GM23338 (cell line): ENCODE measurements at regions not wholly inside any gene's neighbourhood (a gene's known extent, or its start where the extent isn't known, plus 50 kb on each side); places are given as distances from the start of the nearest gene placed in this dataset.

Experiments
- ATAC-seq: fragments of 200-7000 bp; cut with Tn5 transposase; 3 replicates; pipeline ENCODE4 v1.9.1; 2020
- DNase-seq: peaks from one replicate; pipeline ENCODE4 v3.0.0-alpha.2; 2015; ENCODE audit warnings: low spot score
- H2AFZ ChIP-seq: fragments of 200-600 bp; sonication (generic); 2 replicates; pipeline ENCODE4 v1.8.0; 2016; ENCODE audit warnings: antibody characterized with exemption, mild to moderate bottlenecking, moderate library complexity
- H3F3A ChIP-seq: fragments of 200-600 bp; sonication (generic); replicated peaks from 2 replicates; pipeline ENCODE4 v1.8.0; 2017; ENCODE audit warnings: antibody characterized with exemption, mixed run types, low read depth
- H3K27ac ChIP-seq: fragments of 200-600 bp; sonication (generic); 2 replicates; pipeline ENCODE4 v1.6.1; 2016; ENCODE audit warnings: low read depth
- H3K27me3 ChIP-seq: fragments of 200-600 bp; sonication (generic); 2 replicates; pipeline ENCODE4 v1.8.0; 2016; ENCODE audit warnings: mild to moderate bottlenecking, mixed run types, moderate library complexity; ENCODE audit not compliant: insufficient read depth
- H3K36me3 ChIP-seq: fragments of 200-600 bp; sonication (generic); 2 replicates; pipeline ENCODE4 v1.8.0; 2016; ENCODE audit warnings: mild to moderate bottlenecking; ENCODE audit not compliant: insufficient read depth
- H3K4me1 ChIP-seq: fragments of 200-600 bp; sonication (generic); 2 replicates; pipeline ENCODE4 v1.8.0; 2016; ENCODE audit warnings: mild to moderate bottlenecking, moderate library complexity; ENCODE audit not compliant: insufficient read depth
- H3K4me2 ChIP-seq: fragments of 200-600 bp; sonication (generic); 2 replicates; pipeline ENCODE4 v1.7.1; 2017; ENCODE audit warnings: mixed run types
- H3K4me3 ChIP-seq: fragments of 200-600 bp; sonication (generic); 2 replicates; pipeline ENCODE4 v1.6.1; 2016; ENCODE audit warnings: mixed run types
- H3K79me2 ChIP-seq: fragments of 200-600 bp; sonication (generic); replicated peaks from 2 replicates; pipeline ENCODE4 v1.8.0; 2017; ENCODE audit warnings: mild to moderate bottlenecking; ENCODE audit not compliant: insufficient read depth
- H3K9me2 ChIP-seq: fragments of 200-600 bp; sonication (generic); 2 replicates; pipeline ENCODE4 v1.8.0; 2017; ENCODE audit not compliant: insufficient read depth
- H4K20me1 ChIP-seq: fragments of 200-600 bp; sonication (generic); replicated peaks from 2 replicates; pipeline ENCODE4 v1.8.0; 2017; ENCODE audit warnings: mild to moderate bottlenecking; ENCODE audit not compliant: insufficient read depth
- H3K27ac Mint-ChIP-seq: 2 replicates; pipeline ENCODE4 v1.8.0; 2020; ENCODE audit warnings: inconsistent platforms, mild to moderate bottlenecking, moderate library complexity, mixed read lengths
- H3K27me3 Mint-ChIP-seq: 3 replicates; pipeline ENCODE4 v1.8.0; 2022; ENCODE audit warnings: low read depth, mild to moderate bottlenecking, moderate library complexity, mixed read lengths, inconsistent platforms; ENCODE audit not compliant: insufficient read depth, poor library complexity
- H3K36me3 Mint-ChIP-seq: 3 replicates; pipeline ENCODE4 v1.8.0; 2021; ENCODE audit warnings: low read depth, mild to moderate bottlenecking, inconsistent platforms, moderate library complexity, mixed read lengths
- H3K4me1 Mint-ChIP-seq: 3 replicates; pipeline ENCODE4 v1.8.0; 2020; ENCODE audit warnings: mild to moderate bottlenecking, inconsistent platforms, mixed read lengths
- H3K4me3 Mint-ChIP-seq: 3 replicates; pipeline ENCODE4 v1.8.0; 2021; ENCODE audit warnings: moderate library complexity, mild to moderate bottlenecking, inconsistent platforms, mixed read lengths
- H3K9me3 Mint-ChIP-seq: 3 replicates; pipeline ENCODE4 v1.8.0; 2020; ENCODE audit warnings: moderate library complexity, mild to moderate bottlenecking, inconsistent platforms, mixed read lengths
- CREB1 ChIP-seq: fragments of 250-450 bp; sonication (Bioruptor Pico); IDR thresholded peaks from 2 replicates; pipeline ENCODE4 v1.5.0; 2020; ENCODE audit warnings: low read depth, mild to moderate bottlenecking, moderate library complexity
- CTCF ChIP-seq, 2 experiments: fragments of 200-600 bp in 1 of 2; sonication (generic) in 1 of 2; conservative IDR thresholded peaks; 2 replicates each; pipeline versions ENCODE4 v1.5.1 to v1.6.1; 2016 to 2017; ENCODE audit warnings: antibody characterized with exemption in 2 of 2, low read depth in 2 of 2, mild to moderate bottlenecking in 2 of 2, moderate library complexity in 1 of 2
- EZH2phosphoT487 ChIP-seq: fragments of 200-600 bp; sonication (generic); IDR thresholded peaks from one replicate; pipeline ENCODE4 v1.8.1; 2018; ENCODE audit warnings: antibody characterized with exemption; ENCODE audit not compliant: unreplicated experiment
- JUNB ChIP-seq: IDR thresholded peaks from one replicate; pipeline ENCODE4 v1.6.1; 2016; ENCODE audit warnings: antibody characterized with exemption; ENCODE audit not compliant: unreplicated experiment
- NANOG ChIP-seq: IDR thresholded peaks from 2 replicates; pipeline ENCODE4 v1.6.1; 2016; ENCODE audit warnings: antibody characterized with exemption, borderline replicate concordance
- REST ChIP-seq: IDR thresholded peaks from one replicate; pipeline ENCODE4 v1.6.1; 2018; ENCODE audit warnings: antibody characterized with exemption; ENCODE audit not compliant: unreplicated experiment
- STAT1 ChIP-seq: IDR thresholded peaks from one replicate; pipeline ENCODE4 v1.6.1; 2016; ENCODE audit warnings: antibody characterized with exemption; ENCODE audit not compliant: unreplicated experiment
- ZNF114 ChIP-seq: fragments of 250-450 bp; sonication (Bioruptor Pico); IDR thresholded peaks from 2 replicates; pipeline ENCODE4 v1.5.0; 2020; ENCODE audit warnings: mild to moderate bottlenecking, moderate library complexity
- ZNF331 ChIP-seq: fragments of 250-450 bp; sonication (Bioruptor Pico); IDR thresholded peaks from 2 replicates; pipeline ENCODE4 v1.5.0; 2020; ENCODE audit warnings: low read depth, mild to moderate bottlenecking, moderate library complexity

DNA sequence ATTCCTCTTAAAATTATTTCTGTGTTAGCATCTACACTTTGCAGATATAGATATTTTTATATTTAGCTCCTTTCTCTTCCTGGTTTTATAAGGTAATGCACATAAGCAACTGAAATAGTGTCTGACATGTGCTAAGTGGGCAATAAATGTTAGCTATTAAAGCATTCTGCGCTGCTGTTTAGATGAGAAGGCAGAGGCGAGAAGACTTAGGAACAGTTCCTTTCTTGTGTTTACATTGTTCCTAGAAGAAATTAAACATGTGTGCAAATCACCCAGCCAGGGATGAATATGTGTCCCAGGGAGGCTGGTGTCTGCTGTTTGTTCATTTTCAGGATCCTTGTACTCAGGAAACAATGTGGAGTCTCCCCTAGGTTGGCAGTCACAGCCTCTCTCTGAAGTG, 292.3 kb downstream of the PMP22 start:
- peaks cover 13% of the 10 kb centered on the region for H3K9me2 ChIP-seq
- no peaks in the 10 kb centered on the region for H3K27me3 ChIP-seq
- H3K27ac Mint-ChIP-seq: no peak overlapping the region
- H3K4me1 ChIP-seq: no peaks in the 10 kb centered on the region
- H3K4me2 ChIP-seq: no peak overlapping the region
- no peak overlapping the region for H3K4me3 ChIP-seq
- ATAC-seq (no peak), DNase-seq (no peak)
- no peak overlapping the region for H3K4me3 Mint-ChIP-seq
- H3K36me3 Mint-ChIP-seq: peaks cover 16% of the 10 kb centered on the region; the same call in 2 of the 3 replicates
- TF ChIP-seq JUNB (no peak), REST (no peak), CTCF (conservative IDR thresholded peaks at IDR 0.05; ENCODE audit: low read depth in 2 of 2) (no peak), NANOG (no peak)
- H3F3A ChIP-seq: no peaks in the 10 kb centered on the region
- peaks cover 5% of the 10 kb centered on the region for H3K27me3 Mint-ChIP-seq
- H3K9me3 Mint-ChIP-seq: peaks cover 31% of the 10 kb centered on the region
- H3K36me3 ChIP-seq: 0 out of 2 replicates have a peak, but pooled peaks cover 4% of the 10 kb centered on the region
- H3K27ac ChIP-seq: no peak overlapping the region
- no peaks in the 10 kb centered on the region for H4K20me1 ChIP-seq
- peaks cover 7% of the 10 kb centered on the region for H3K4me1 Mint-ChIP-seq
- no peaks in the 10 kb centered on the region for H3K79me2 ChIP-seq
- 0 out of 2 replicates have a peak overlapping the region, but pooled peaks have one; percentile 38 for H2AFZ ChIP-seq

GRCh38 chr17:14971054-14971453, 294.1 kb downstream of the PMP22 start:
- no peaks in the 10 kb centered on the region for H3F3A ChIP-seq
- Mint-ChIP-seq H3K9me3 (peaks cover 31% of the 10 kb centered on the region), H3K27me3 (peaks cover 5% of the 10 kb centered on the region), H3K36me3 (peaks cover 16% of the 10 kb centered on the region; the same call in 2 of the 3 replicates), H3K4me3 (no peak overlapping the region), H3K27ac (no peak overlapping the region), H3K4me1 (peaks cover 7% of the 10 kb centered on the region)
- ATAC-seq (no peak), DNase-seq (no peak)
- no peak overlapping the region for H3K27ac ChIP-seq
- no peak overlapping the region for H3K4me2 ChIP-seq
- no peaks in the 10 kb centered on the region for H3K4me1 ChIP-seq
- no peaks in the 10 kb centered on the region for H3K27me3 ChIP-seq
- no peak overlapping the region for H3K4me3 ChIP-seq
- no peaks in the 10 kb centered on the region for H3K79me2 ChIP-seq
- peaks cover 2% of the 10 kb centered on the region for H3K9me2 ChIP-seq
- no peaks in the 10 kb centered on the region for H4K20me1 ChIP-seq
- 0 out of 2 replicates have a peak, but pooled peaks cover 4% of the 10 kb centered on the region for H3K36me3 ChIP-seq
- no peak overlapping the region for H2AFZ ChIP-seq
- no peak for TF ChIP-seq EZH2phosphoT487
- no peak for TF ChIP-seq CTCF (conservative IDR thresholded peaks at IDR 0.05; ENCODE audit: low read depth in 2 of 2)
- TF ChIP-seq ZNF114 (CRISPR knock-in tag): no peak
- TF ChIP-seq STAT1: no peak
- no peak for TF ChIP-seq ZNF331 (CRISPR knock-in tag)
- TF ChIP-seq CREB1 (CRISPR knock-in tag): no peak
